HEK293T (cell line): ENCODE measurements at regions not wholly inside any gene's neighbourhood (a gene's known extent, or its start where the extent isn't known, plus 50 kb on each side); places are given as distances from the start of the nearest gene placed in this dataset.

Source experiments
- BHLHE40 ChIP-seq: fragments of 450-650 bp; IDR thresholded peaks from 2 replicates; pipeline ENCODE4 v1.6.1; 2016; ENCODE audit warnings: mild to moderate bottlenecking, moderate library complexity, borderline replicate concordance
- CTBP1 ChIP-seq: fragments of 450-650 bp; IDR thresholded peaks from 2 replicates; pipeline ENCODE4 v1.6.1; 2016; ENCODE audit warnings: borderline replicate concordance
- ELF4 ChIP-seq: fragments of 450-650 bp; IDR thresholded peaks from 2 replicates; pipeline ENCODE4 v1.6.1; 2017; ENCODE audit warnings: antibody characterized with exemption
- FOXK2 ChIP-seq: fragments of 450-650 bp; IDR thresholded peaks from 2 replicates; pipeline ENCODE4 v1.6.1; 2016; ENCODE audit warnings: mild to moderate bottlenecking
- FOXM1 ChIP-seq: fragments of 450-650 bp; IDR thresholded peaks from 2 replicates; pipeline ENCODE4 v1.6.1; 2017; ENCODE audit warnings: mild to moderate bottlenecking, borderline replicate concordance
- NFRKB ChIP-seq: fragments of 450-650 bp; IDR thresholded peaks from 2 replicates; pipeline ENCODE4 v1.6.1; 2016; ENCODE audit warnings: mild to moderate bottlenecking, moderate library complexity
- SP1 ChIP-seq: fragments of 450-650 bp; IDR thresholded peaks from 2 replicates; pipeline ENCODE4 v1.6.1; 2017
- TARDBP ChIP-seq: fragments of 450-650 bp; IDR thresholded peaks from 2 replicates; pipeline ENCODE4 v1.6.1; 2016

DNA sequence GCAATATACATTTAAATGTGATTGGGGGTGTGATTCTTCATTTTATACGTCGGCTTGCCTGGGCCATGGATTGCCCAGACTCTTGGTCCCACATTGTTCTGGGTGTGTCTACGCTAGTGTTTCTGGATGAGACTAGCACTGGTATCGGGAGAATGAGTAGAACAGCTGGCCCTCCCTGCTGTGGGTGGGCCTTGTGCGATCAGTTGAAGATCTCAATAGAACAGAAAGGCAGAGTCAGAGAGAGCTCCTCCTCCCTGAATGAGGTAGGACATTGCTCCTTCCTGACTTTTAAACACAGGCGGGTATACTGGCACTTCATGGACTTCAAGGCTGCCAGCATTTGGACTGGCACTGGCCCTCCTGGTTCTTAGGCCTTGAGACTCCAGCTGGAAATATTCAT is 603.0 kb downstream of the LIG4 start:
- TF ChIP-seq FOXK2 (no peak), BHLHE40 (no peak), ELF4 (no peak), TARDBP (no peak), CTBP1 (no peak), FOXM1 (no peak), NFRKB (no peak), SP1 (no peak)
